IMR-90 (cell line): ENCODE measurements at regions not wholly inside any gene's neighbourhood (a gene's known extent, or its start where the extent isn't known, plus 50 kb on each side); places are given as distances from the start of the nearest gene placed in this dataset.

Experiments used
- ATAC-seq: fragments of 200-7000 bp; cut with Tn5 transposase; 2 replicates; pipeline ENCODE4 v1.9.1; 2020; ENCODE audit warnings: low read depth, mild to moderate bottlenecking, moderate library complexity
- BruUV-seq: library from RNA; stranded (reverse); fragments of 400-500 nt; replicated peaks from 2 replicates; lab custom pipeline; 2021; lab: Mats Ljungman, UMichigan
- CTCF ChIA-PET: fragments of 300-600 bp; formaldehyde crosslinking; extraction: SDS; loops from one replicate; lab custom pipeline; 2021; ENCODE audit warnings: antibody characterized with exemption; lab: Yijun Ruan, JAX
- POLR2A ChIA-PET: fragments of 300-600 bp; sonication (Branson Sonifier 250); formaldehyde crosslinking; loops from one replicate; lab custom pipeline; 2022; ENCODE audit warnings: antibody characterized with exemption; ENCODE audit not compliant: unreplicated experiment; lab: Charles Lee
- DNase-seq: peaks from one replicate; pipeline ENCODE4 v3.0.0; 2013
- H2AFZ ChIP-seq: replicated peaks from 2 replicates; pipeline ENCODE3; 2013; ENCODE audit warnings: low read length, mild to moderate bottlenecking; ENCODE audit not compliant: poor library complexity
- H2AK5ac ChIP-seq: 2 replicates; pipeline ENCODE4 v1.6.1; 2013; ENCODE audit warnings: low read depth, low read length, inconsistent platforms
- H2AK9ac ChIP-seq: replicated peaks from 2 replicates; pipeline ENCODE3; 2013; ENCODE audit warnings: mild to moderate bottlenecking, low read depth, low read length, moderate library complexity; ENCODE audit not compliant: poor library complexity
- H2BK120ac ChIP-seq: 2 replicates; pipeline ENCODE4 v1.6.1; 2013; ENCODE audit warnings: low read depth, low read length, inconsistent platforms
- H2BK15ac ChIP-seq: 3 replicates; pipeline ENCODE4 v1.6.1; 2013; ENCODE audit warnings: low read depth, low read length, inconsistent platforms
- H2BK20ac ChIP-seq: 2 replicates; pipeline ENCODE4 v1.6.1; 2013; ENCODE audit warnings: low read depth, mild to moderate bottlenecking, inconsistent platforms, low read length, moderate library complexity
- H2BK5ac ChIP-seq: 2 replicates; pipeline ENCODE4 v1.6.1; 2013; ENCODE audit warnings: mild to moderate bottlenecking, low read depth, low read length, inconsistent platforms; ENCODE audit not compliant: poor library complexity, severe bottlenecking
- H3K14ac ChIP-seq: replicated peaks from 2 replicates; pipeline ENCODE4 v1.6.1; 2013; ENCODE audit warnings: low read depth, low read length, inconsistent platforms
- H3K18ac ChIP-seq: 2 replicates; pipeline ENCODE4 v1.6.1; 2013; ENCODE audit warnings: low read depth, low read length, control low read depth
- H3K23ac ChIP-seq: 2 replicates; pipeline ENCODE4 v1.6.1; 2013; ENCODE audit warnings: low read depth, low read length, inconsistent platforms
- H3K27ac ChIP-seq: 2 replicates; pipeline ENCODE4 v1.5.1; 2013; ENCODE audit warnings: mild to moderate bottlenecking, control low read depth, low read length; ENCODE audit not compliant: insufficient read depth
- H3K27me3 ChIP-seq: 2 replicates; pipeline ENCODE4 v1.6.1; 2013; ENCODE audit warnings: low read length; ENCODE audit not compliant: control insufficient read depth, insufficient read depth
- H3K36me3 ChIP-seq: 2 replicates; pipeline ENCODE4 v1.6.1; 2013; ENCODE audit warnings: low read length, mixed read lengths; ENCODE audit not compliant: control insufficient read depth, insufficient read depth
- H3K4ac ChIP-seq: 2 replicates; pipeline ENCODE4 v1.6.1; 2013; ENCODE audit warnings: low read depth, low read length, inconsistent platforms
- H3K4me1 ChIP-seq: 2 replicates; pipeline ENCODE4 v1.6.1; 2013; ENCODE audit warnings: low read length, mixed read lengths; ENCODE audit not compliant: control insufficient read depth, insufficient read depth
- H3K4me2 ChIP-seq: 2 replicates; pipeline ENCODE4 v1.6.1; 2013; ENCODE audit warnings: low read depth, mild to moderate bottlenecking, control low read depth, low read length, moderate library complexity
- H3K4me3 ChIP-seq: 2 replicates; pipeline ENCODE4 v1.5.1; 2013; ENCODE audit warnings: low read depth, mild to moderate bottlenecking, control low read depth, low read length, moderate library complexity; ENCODE audit not compliant: insufficient read depth
- H3K56ac ChIP-seq: 2 replicates; pipeline ENCODE4 v1.6.1; 2013; ENCODE audit warnings: low read length, inconsistent platforms; ENCODE audit not compliant: insufficient read depth; ENCODE audit errors: extremely low read depth
- H3K79me1 ChIP-seq, 2 experiments: 2 replicates each; pipeline ENCODE4 v1.6.1; 2013; ENCODE audit warnings: low read length in 2 of 2, inconsistent platforms in 1 of 2, low read depth in 1 of 2
- H3K9ac ChIP-seq: 2 replicates; pipeline ENCODE4 v1.6.1; 2013; ENCODE audit warnings: low read depth, low read length, control low read depth
- H3K9me1 ChIP-seq: 2 replicates; pipeline ENCODE4 v1.6.1; 2013; ENCODE audit warnings: low read length, inconsistent platforms; ENCODE audit not compliant: insufficient read depth
- H3K9me3 ChIP-seq: 2 replicates; pipeline ENCODE4 v1.6.1; 2013; ENCODE audit warnings: low read length; ENCODE audit not compliant: control insufficient read depth, insufficient read depth
- H4K20me1 ChIP-seq: 2 replicates; pipeline ENCODE4 v1.6.1; 2013; ENCODE audit warnings: low read length, inconsistent platforms; ENCODE audit not compliant: insufficient read depth
- H4K5ac ChIP-seq: 2 replicates; pipeline ENCODE4 v1.6.1; 2013; ENCODE audit warnings: mild to moderate bottlenecking, low read depth, low read length, control low read depth
- H4K8ac ChIP-seq, 2 experiments: 2 replicates each; pipeline ENCODE4 v1.6.1; 2013; ENCODE audit warnings: low read depth in 2 of 2, low read length in 2 of 2, control low read depth in 1 of 2, inconsistent platforms in 1 of 2
- H4K91ac ChIP-seq: 2 replicates; pipeline ENCODE4 v1.6.1; 2013; ENCODE audit warnings: low read depth, low read length, inconsistent platforms; ENCODE audit not compliant: insufficient read depth
- CEBPB ChIP-seq: IDR thresholded peaks from 2 replicates; pipeline ENCODE4 v1.6.1; 2012; ENCODE audit warnings: low read depth, low read length, improper control_type of control experiment
- ELK1 ChIP-seq: fragments of 150-350 bp; IDR thresholded peaks from 2 replicates; pipeline ENCODE4 v1.6.1; 2016; ENCODE audit warnings: low read depth, mild to moderate bottlenecking, low read length, moderate library complexity, borderline replicate concordance
- MAFK ChIP-seq: IDR thresholded peaks from 2 replicates; pipeline ENCODE4 v1.6.1; 2012; ENCODE audit warnings: low read depth, low read length, improper control_type of control experiment
- MXI1 ChIP-seq: IDR thresholded peaks from 2 replicates; pipeline ENCODE4 v1.6.1; 2012; ENCODE audit warnings: low read depth, mild to moderate bottlenecking, low read length, moderate library complexity, borderline replicate concordance
- RAD21 ChIP-seq: IDR thresholded peaks from 2 replicates; pipeline ENCODE4 v1.6.1; 2012; ENCODE audit warnings: low read length, improper control_type of control experiment
- RCOR1 ChIP-seq: IDR thresholded peaks from 2 replicates; pipeline ENCODE4 v1.6.1; 2012; ENCODE audit warnings: mild to moderate bottlenecking, low read length, improper control_type of control experiment; ENCODE audit not compliant: insufficient replicate concordance
- RFX5 ChIP-seq: IDR thresholded peaks from 2 replicates; pipeline ENCODE4 v1.8.0; 2012; ENCODE audit warnings: low read depth, mild to moderate bottlenecking, low read length, moderate library complexity
- SMC3 ChIP-seq: fragments of 150-350 bp; IDR thresholded peaks from 2 replicates; pipeline ENCODE4 v1.6.1; 2016; ENCODE audit warnings: low read depth, mild to moderate bottlenecking, antibody characterized with exemption, low read length, moderate library complexity
- WGBS, 2 experiments: methylation state at CpG; one replicate each; pipeline versions ENCODE4 v1.1.5 to v1.1.7; 2013; ENCODE audit warnings: missing lambda C conversion rate in 2 of 2; ENCODE audit not compliant: insufficient read length in 1 of 2; ENCODE audit errors: extremely low coverage in 2 of 2; 5-methylcytosine and 5-hydroxymethylcytosine counted together
- dilution Hi-C: fragments of 300-500 bp; cut with HindIII; formaldehyde crosslinking; loops from one replicate; pipeline ENCODE4 v1.14.3; 2018; ENCODE audit warnings: low sequenced_read_pairs; ENCODE audit not compliant: unreplicated experiment
- in situ Hi-C: fragments of 300-500 bp; cut with MboI; formaldehyde crosslinking; loops from 3 replicates; pipeline ENCODE4 v1.14.3; 2019; ENCODE audit warnings: low sequenced_read_pairs, inconsistent platforms, mixed read lengths
- intact Hi-C: fragments of 100-400 bp; cut with micrococcal nuclease; formaldehyde crosslinking; loops from 2 replicates; pipeline ENCODE4 v1.10.0; 2022

GRCh38 chr2:38494394-38494793 is 108.3 kb downstream of the HNRNPLL start:
- no peak overlapping the region for H4K5ac ChIP-seq
- H3K79me1 ChIP-seq, result no peaks in the 10 kb centered on the region
- BruUV-seq, result no TSS peak
- no peak overlapping the region for H2BK120ac ChIP-seq
- H2AK9ac ChIP-seq, result no peak overlapping the region
- H2AK5ac ChIP-seq, result no peak overlapping the region
- H2BK15ac ChIP-seq, result no peak overlapping the region
- no peak overlapping the region for H3K4ac ChIP-seq
- no peaks in the 10 kb centered on the region for H3K9me3 ChIP-seq
- H3K27ac ChIP-seq, result no peak overlapping the region
- H3K18ac ChIP-seq, result no peak overlapping the region
- H2BK20ac ChIP-seq, result no peak overlapping the region
- TF ChIP-seq CEBPB (no peak), SMC3 (no peak), RAD21 (no peak), MXI1 (no peak), ELK1 (no peak), RFX5 (no peak), MAFK (no peak), RCOR1 (no peak)
- H2AFZ ChIP-seq, result no peak overlapping the region
- no peaks in the 10 kb centered on the region; the same call in 1 of the 2 replicates for H3K9me1 ChIP-seq
- ChIA-PET CTCF (interaction anchor here (0.5 kb wide), 1 partner anchor 1296 kb away, joined by 3 read pairs; no protein-coding TSS in a partner anchor), POLR2A (no interaction called here)
- no peak overlapping the region for H3K56ac ChIP-seq
- dilution Hi-C loops (no loop called here), intact Hi-C loops (no loop called here), in situ Hi-C loops (no loop called here)
- DNase-seq, result no peak
- H3K27me3 ChIP-seq, result peaks cover 48% of the 10 kb centered on the region
- H2BK5ac ChIP-seq, result no peak overlapping the region
- peak; percentile 49; the same call in 1 of the 2 replicates for ATAC-seq
- H3K4me1 ChIP-seq, result no peaks in the 10 kb centered on the region
- no peak overlapping the region for H3K4me3 ChIP-seq
- H3K36me3 ChIP-seq, result no peaks in the 10 kb centered on the region
- no peak overlapping the region for H3K4me2 ChIP-seq
- H3K14ac ChIP-seq, result no peak overlapping the region
- no peaks in the 10 kb centered on the region for H4K20me1 ChIP-seq
- WGBS, 2 experiments, result 15% methylated on average over 2 of the region's 5 CpGs; no CpG with 5 or more reads in 1 of the 2 experiments
- H4K8ac ChIP-seq, result no peak overlapping the region
- no peak overlapping the region for H3K23ac ChIP-seq
- H3K9ac ChIP-seq, result no peak overlapping the region
- no peak overlapping the region for H4K91ac ChIP-seq
